OCI-LY3 (cell line): ENCODE measurements at regions not wholly inside any gene's neighbourhood (a gene's known extent, or its start where the extent isn't known, plus 50 kb on each side); places are given as distances from the start of the nearest gene placed in this dataset.

Experiments used
- H2AFZ ChIP-seq: fragments of 200-600, 300-600 bp; shearing (Covaris generic); 2 replicates; pipeline ENCODE4 v1.6.0; 2014; ENCODE audit warnings: antibody characterized with exemption, low read depth, low read length
- H3K27ac ChIP-seq: fragments of 200-600, 300-600 bp; sonication (generic); 2 replicates; pipeline ENCODE4 v1.5.1; 2014; ENCODE audit warnings: mild to moderate bottlenecking, low read length, moderate library complexity, mixed read lengths
- H3K27me3 ChIP-seq: fragments of 200-600, 300-600 bp; sonication (generic); 2 replicates; pipeline ENCODE4 v1.6.1; 2014; ENCODE audit warnings: low read depth, low read length, mixed read lengths
- H3K36me3 ChIP-seq: fragments of 200-600, 300-600 bp; sonication (generic); replicated peaks from 2 replicates; pipeline ENCODE3; 2014; ENCODE audit warnings: low read depth, low read length, mixed read lengths
- H3K4me1 ChIP-seq: fragments of 300-600, 200-600 bp; sonication (generic); 2 replicates; pipeline ENCODE4 v1.6.1; 2014; ENCODE audit warnings: low read length, mixed read lengths
- H3K4me2 ChIP-seq: fragments of 200-600, 300-600 bp; sonication (generic); 2 replicates; pipeline ENCODE4 v1.6.1; 2014; ENCODE audit warnings: low read length, mixed read lengths
- H3K4me3 ChIP-seq: fragments of 300-600, 200-600 bp; sonication (generic); 2 replicates; pipeline ENCODE4 v1.5.1; 2014; ENCODE audit warnings: antibody characterized with exemption, mild to moderate bottlenecking, low read length, moderate library complexity
- H3K79me2 ChIP-seq: fragments of 300-600, 200-600 bp; shearing (Covaris generic); 2 replicates; pipeline ENCODE4 v1.6.1; 2014; ENCODE audit warnings: mild to moderate bottlenecking, low read length, mixed read lengths
- H3K9ac ChIP-seq: fragments of 300-600, 200-600 bp; shearing (Covaris generic); 2 replicates; pipeline ENCODE4 v1.6.0; 2014; ENCODE audit warnings: mild to moderate bottlenecking, low read length, moderate library complexity
- H3K9me3 ChIP-seq: fragments of 200-600, 300-600 bp; shearing (Covaris generic); 2 replicates; pipeline ENCODE4 v1.6.1; 2014; ENCODE audit warnings: low read length, mixed read lengths; ENCODE audit not compliant: insufficient read depth
- H4K20me1 ChIP-seq: fragments of 200-600, 300-600 bp; sonication (generic); 2 replicates; pipeline ENCODE4 v1.6.1; 2016; ENCODE audit warnings: low read length, mixed read lengths; ENCODE audit not compliant: insufficient read depth
- CTCF ChIP-seq: fragments of 200-600, 300-600 bp; sonication (generic); IDR thresholded peaks from 2 replicates; pipeline ENCODE4 v1.5.1; 2014; ENCODE audit warnings: antibody characterized with exemption, low read length, low read depth
- EZH2phosphoT487 ChIP-seq: fragments of 200-600 bp; shearing (Covaris generic); IDR thresholded peaks from 2 replicates; pipeline ENCODE4 v1.6.1; 2018; ENCODE audit warnings: antibody characterized with exemption, mixed run types, low read depth

- Histone ChIP-seq H3K27ac (no peak overlapping the region), H3K4me3 (no peak overlapping the region), H4K20me1 (no peaks in the 10 kb centered on the region), H3K36me3 (no peaks in the 10 kb centered on the region), H3K9me3 (no peaks in the 10 kb centered on the region), H3K4me2 (no peak overlapping the region), H3K79me2 (no peaks in the 10 kb centered on the region), H3K27me3 (no peaks in the 10 kb centered on the region), H2AFZ (no peak overlapping the region), H3K9ac (no peak overlapping the region), H3K4me1 (no peaks in the 10 kb centered on the region)
- TF ChIP-seq EZH2phosphoT487 = no peak
- TF ChIP-seq CTCF = no peak
Measured at GRCh38 chr2:234826681-234827080, 125.1 kb upstream of the SH3BP4 start.

GRCh38 chr2:234825616-234826015, 126.2 kb upstream of the SH3BP4 start:
- Histone ChIP-seq H3K9me3 (no peaks in the 10 kb centered on the region), H3K4me3 (no peak overlapping the region), H4K20me1 (no peaks in the 10 kb centered on the region), H3K79me2 (no peaks in the 10 kb centered on the region), H3K27me3 (no peaks in the 10 kb centered on the region), H3K4me1 (no peaks in the 10 kb centered on the region), H3K27ac (no peak overlapping the region), H3K9ac (no peak overlapping the region), H2AFZ (no peak overlapping the region), H3K36me3 (no peaks in the 10 kb centered on the region), H3K4me2 (no peak overlapping the region)
- TF ChIP-seq EZH2phosphoT487 (no peak), CTCF (no peak)

- H3K4me2 ChIP-seq = no peak overlapping the region
- H2AFZ ChIP-seq = no peak overlapping the region
- H3K4me1 ChIP-seq = no peaks in the 10 kb centered on the region
- no peak overlapping the region for H3K9ac ChIP-seq
- no peaks in the 10 kb centered on the region for H3K9me3 ChIP-seq
- no peaks in the 10 kb centered on the region for H3K36me3 ChIP-seq
- H3K27me3 ChIP-seq = no peaks in the 10 kb centered on the region
- no peak overlapping the region for H3K4me3 ChIP-seq
- no peaks in the 10 kb centered on the region for H4K20me1 ChIP-seq
- no peak overlapping the region for H3K27ac ChIP-seq
- TF ChIP-seq CTCF (no peak), EZH2phosphoT487 (no peak)
- H3K79me2 ChIP-seq = no peaks in the 10 kb centered on the region
Measured at GRCh38 chr2:234823877-234824376, 127.9 kb upstream of the SH3BP4 start.

GRCh38 chr2:234823196-234823876, 128.5 kb upstream of the SH3BP4 start:
- Histone ChIP-seq H3K79me2 (no peaks in the 10 kb centered on the region), H3K36me3 (no peaks in the 10 kb centered on the region), H2AFZ (no peak overlapping the region), H3K4me3 (no peak overlapping the region), H3K27ac (no peak overlapping the region), H3K4me2 (no peak overlapping the region), H3K9ac (no peak overlapping the region), H3K9me3 (no peaks in the 10 kb centered on the region), H3K27me3 (no peaks in the 10 kb centered on the region), H4K20me1 (no peaks in the 10 kb centered on the region), H3K4me1 (no peaks in the 10 kb centered on the region)
- TF ChIP-seq CTCF (no peak), EZH2phosphoT487 (no peak)
